ENCODE measurements at regions not wholly inside any gene's neighbourhood (a gene's known extent, or its start where the extent isn't known, plus 50 kb on each side); places are given as distances from the start of the nearest gene placed in this dataset.

GRCh38 chr12:61863811-61864210, 396.4 kb upstream of the USP15 start:
- no peaks in the 10 kb centered on the region for H3K36me3 Mint-ChIP-seq (ENCODE audit: low read depth)
- no peaks in the 10 kb centered on the region for H3K4me1 Mint-ChIP-seq (ENCODE audit: low read depth)
- no peak overlapping the region for H3K4me3 Mint-ChIP-seq
- POLR2A ChIA-PET: no interaction called here
- DNase-seq (no peak), ATAC-seq (no peak)
- no peak overlapping the region for H3K27ac Mint-ChIP-seq
- TF ChIP-seq CTCF (IDR thresholded peaks at IDR 0.05): no peak
- intact Hi-C loops (cut with micrococcal nuclease): no loop called here
- CTCF ChIA-PET: no interaction called here
- no peaks in the 10 kb centered on the region for H3K27me3 Mint-ChIP-seq
- H3K9me3 Mint-ChIP-seq: no peaks in the 10 kb centered on the region

- no peak for TF ChIP-seq CTCF (IDR thresholded peaks at IDR 0.05)
- no peaks in the 10 kb centered on the region for H3K27me3 Mint-ChIP-seq
- no peak for DNase-seq
- POLR2A ChIA-PET: no interaction called here
- ATAC-seq: no peak
- intact Hi-C loops (cut with micrococcal nuclease): no loop called here
- H3K27ac Mint-ChIP-seq: no peak overlapping the region
- no peak overlapping the region for H3K4me3 Mint-ChIP-seq
- H3K4me1 Mint-ChIP-seq (ENCODE audit: low read depth): no peaks in the 10 kb centered on the region
- H3K9me3 Mint-ChIP-seq: peaks cover 2% of the 10 kb centered on the region
- CTCF ChIA-PET: no interaction called here
- no peaks in the 10 kb centered on the region for H3K36me3 Mint-ChIP-seq (ENCODE audit: low read depth)
Observed at GRCh38 chr12:61869796-61870195, 390.4 kb upstream of the USP15 start.

- Mint-ChIP-seq H3K9me3 (peaks cover 2% of the 10 kb centered on the region), H3K27me3 (no peaks in the 10 kb centered on the region), H3K4me1 (ENCODE audit: low read depth) (no peaks in the 10 kb centered on the region), H3K36me3 (ENCODE audit: low read depth) (no peaks in the 10 kb centered on the region), H3K4me3 (no peak overlapping the region), H3K27ac (no peak overlapping the region)
- TF ChIP-seq CTCF (IDR thresholded peaks at IDR 0.05): no peak
- DNase-seq (peak; percentile 44), ATAC-seq (peak; percentile 95)
- CTCF ChIA-PET: no interaction called here
- intact Hi-C loops (cut with micrococcal nuclease): no loop called here
- POLR2A ChIA-PET: interaction anchor here (0.7 kb wide), 1 partner anchor 26 kb away, joined by 3 read pairs; no protein-coding TSS in a partner anchor
Observed at GRCh38 chr12:61870658-61871484, 389.3 kb upstream of the USP15 start.

GRCh38 chr12:61871485-61871810, 388.8 kb upstream of the USP15 start:
- ChIA-PET POLR2A (interaction anchor here (0.7 kb wide), 1 partner anchor 27 kb away, joined by 3 read pairs; no protein-coding TSS in a partner anchor), CTCF (no interaction called here)
- Mint-ChIP-seq H3K4me1 (ENCODE audit: low read depth) (no peaks in the 10 kb centered on the region), H3K9me3 (peaks cover 2% of the 10 kb centered on the region), H3K4me3 (no peak overlapping the region), H3K27me3 (no peaks in the 10 kb centered on the region), H3K36me3 (ENCODE audit: low read depth) (no peaks in the 10 kb centered on the region), H3K27ac (no peak overlapping the region)
- ATAC-seq: no peak
- intact Hi-C loops (cut with micrococcal nuclease): no loop called here
- DNase-seq: no peak
- TF ChIP-seq CTCF (IDR thresholded peaks at IDR 0.05): no peak

GRCh38 chr12:61879229-61879628, 381.0 kb upstream of the USP15 start:
- H3K27me3 Mint-ChIP-seq: no peaks in the 10 kb centered on the region
- no peak for TF ChIP-seq CTCF (IDR thresholded peaks at IDR 0.05)
- DNase-seq: no peak
- no peak overlapping the region for H3K4me3 Mint-ChIP-seq
- H3K4me1 Mint-ChIP-seq (ENCODE audit: low read depth): no peaks in the 10 kb centered on the region
- POLR2A ChIA-PET: no interaction called here
- intact Hi-C loops (cut with micrococcal nuclease): no loop called here
- H3K9me3 Mint-ChIP-seq: no peaks in the 10 kb centered on the region
- no peaks in the 10 kb centered on the region for H3K36me3 Mint-ChIP-seq (ENCODE audit: low read depth)
- CTCF ChIA-PET: no interaction called here
- H3K27ac Mint-ChIP-seq: no peak overlapping the region
- ATAC-seq: no peak
